CD4-positive, CD25-positive, alpha-beta regulatory T cell (primary cell): ENCODE measurements at regions not wholly inside any gene's neighbourhood (a gene's known extent, or its start where the extent isn't known, plus 50 kb on each side); places are given as distances from the start of the nearest gene placed in this dataset.
"Not testable (repeated sequence)": the region's sequence is repeated elsewhere in the genome, so short reads cannot be mapped to it uniquely, and the experiment has no call there.

Source experiments
- ATAC-seq, 2 donors: fragments of 150-1000 bp; cut with Tn5 transposase; one replicate each; pipeline ENCODE4 v1.10.0; 2021; ENCODE audit warnings: low read depth in 2 of 2, moderate number of reproducible peaks in 2 of 2, moderate library complexity in 1 of 2
- DNase-seq, 3 donors: peaks; one replicate each; pipeline versions ENCODE4 v3.0.0 to v3.0.0-alpha.2; 2012 to 2022; ENCODE audit warnings: mixed read lengths in 1 of 3
- H3K27ac ChIP-seq: one replicate; pipeline ENCODE4 v1.7.0; 2013; ENCODE audit warnings: mild to moderate bottlenecking, low read length; ENCODE audit not compliant: insufficient read depth, poor library complexity, severe bottlenecking
- H3K27me3 ChIP-seq: one replicate; pipeline ENCODE4 v1.7.0; 2013; ENCODE audit warnings: low read length; ENCODE audit not compliant: control insufficient read depth, insufficient read depth
- H3K36me3 ChIP-seq: one replicate; pipeline ENCODE4 v1.7.0; 2013; ENCODE audit warnings: mild to moderate bottlenecking, low read length, moderate library complexity; ENCODE audit not compliant: control insufficient read depth, insufficient read depth
- H3K4me1 ChIP-seq: 2 replicates; pipeline ENCODE4 v1.7.0; 2013; ENCODE audit warnings: mild to moderate bottlenecking, low read length; ENCODE audit not compliant: insufficient read depth, control insufficient read depth, poor library complexity, severe bottlenecking
- H3K4me3 ChIP-seq: one replicate; pipeline ENCODE4 v1.7.0; 2013; ENCODE audit warnings: low read depth, mild to moderate bottlenecking, low read length, moderate library complexity
- H3K9me3 ChIP-seq, 2 experiments: 1 replicate in 1 of 2; 2 replicates in 1 of 2; pipeline ENCODE4 v1.7.0; 2013; ENCODE audit warnings: low read length in 2 of 2, mild to moderate bottlenecking in 1 of 2, moderate library complexity in 1 of 2; ENCODE audit not compliant: control insufficient read depth in 2 of 2
- H3K27ac Mint-ChIP-seq, 3 donors: one replicate each; pipeline ENCODE4 v1.8.0; 2020 to 2022; ENCODE audit warnings: mild to moderate bottlenecking in 3 of 3, mixed read lengths in 3 of 3, moderate library complexity in 2 of 3
- H3K27me3 Mint-ChIP-seq: one replicate; pipeline ENCODE4 v1.8.0; 2022; ENCODE audit warnings: mild to moderate bottlenecking, mixed read lengths
- H3K36me3 Mint-ChIP-seq: one replicate; pipeline ENCODE4 v1.8.0; 2020; ENCODE audit warnings: mixed read lengths
- H3K4me1 Mint-ChIP-seq, 4 donors: one replicate each; pipeline ENCODE4 v1.8.0; 2020 to 2022; ENCODE audit warnings: mixed read lengths in 4 of 4, mild to moderate bottlenecking in 1 of 4
- H3K4me3 Mint-ChIP-seq, 4 donors: one replicate each; pipeline ENCODE4 v1.8.0; 2020 to 2022; ENCODE audit warnings: mild to moderate bottlenecking in 4 of 4, mixed read lengths in 4 of 4, moderate library complexity in 3 of 4
- H3K9me3 Mint-ChIP-seq, 7 donors: one replicate each; pipeline ENCODE4 v1.8.0; 2020 to 2022; ENCODE audit warnings: mixed read lengths in 7 of 7, mild to moderate bottlenecking in 3 of 7, moderate library complexity in 2 of 7

GRCh38 chr20:47915495-47915894 is 130.2 kb upstream of the SULF2 start:
- Histone ChIP-seq H3K27me3 (no peaks in the 10 kb centered on the region), H3K4me3 (no peak overlapping the region), H3K9me3 (peaks cover 8 to 10% of the 10 kb centered on the region in 2 experiments), H3K4me1 (no peaks in the 10 kb centered on the region), H3K27ac (no peak overlapping the region), H3K36me3 (no peaks in the 10 kb centered on the region)
- no peak overlapping the region for H3K4me3 Mint-ChIP-seq
- H3K27ac Mint-ChIP-seq = no peak overlapping the region
- ATAC-seq (no peak), DNase-seq (no peak)
- peaks cover 6% of the 10 kb centered on the region for H3K27me3 Mint-ChIP-seq
- H3K9me3 Mint-ChIP-seq = peaks cover 0 to 19% (median 11%) of the 10 kb centered on the region in 7 donors
- H3K4me1 Mint-ChIP-seq = no peaks in the 10 kb centered on the region
- H3K36me3 Mint-ChIP-seq = no peaks in the 10 kb centered on the region

DNA sequence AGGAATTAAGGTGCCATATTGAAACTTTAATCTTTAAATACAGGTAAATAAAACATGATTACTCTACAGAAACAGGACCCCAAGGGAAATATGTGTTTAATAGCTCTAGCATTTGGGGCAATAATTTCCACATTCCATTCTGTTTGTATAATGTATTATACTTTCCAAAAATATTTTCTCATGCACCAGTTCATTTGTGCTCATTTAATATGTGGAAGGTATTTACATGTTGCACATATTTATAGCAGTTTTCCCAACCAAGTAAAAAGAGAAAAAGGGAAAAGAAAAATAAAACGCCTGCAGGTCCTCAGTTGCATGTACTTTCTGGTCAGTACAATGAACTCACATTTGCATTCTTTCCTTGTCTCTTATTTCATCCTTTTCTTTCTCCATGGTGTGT is 129.5 kb upstream of the SULF2 start:
- Histone ChIP-seq H3K36me3 (no peaks in the 10 kb centered on the region), H3K4me3 (no peak overlapping the region), H3K9me3 (peaks cover 8 to 10% of the 10 kb centered on the region in 2 experiments), H3K4me1 (no peaks in the 10 kb centered on the region), H3K27me3 (no peaks in the 10 kb centered on the region), H3K27ac (no peak overlapping the region)
- H3K4me1 Mint-ChIP-seq = no peaks in the 10 kb centered on the region
- H3K27me3 Mint-ChIP-seq = peaks cover 6% of the 10 kb centered on the region
- H3K27ac Mint-ChIP-seq = no peak overlapping the region
- DNase-seq (no peak), ATAC-seq (no peak)
- H3K9me3 Mint-ChIP-seq = peaks cover 0 to 19% (median 11%) of the 10 kb centered on the region in 7 donors
- no peaks in the 10 kb centered on the region for H3K36me3 Mint-ChIP-seq
- H3K4me3 Mint-ChIP-seq = no peak overlapping the region

GRCh38 chr20:47912786-47913501 is 127.7 kb upstream of the SULF2 start:
- not testable (repeated sequence) for H3K4me3 Mint-ChIP-seq, H3K4me1 Mint-ChIP-seq, H3K4me3 ChIP-seq, H3K27me3 Mint-ChIP-seq, DNase-seq, H3K27me3 ChIP-seq, ATAC-seq, H3K27ac ChIP-seq, H3K36me3 ChIP-seq, H3K9me3 ChIP-seq, H3K27ac Mint-ChIP-seq, H3K36me3 Mint-ChIP-seq, H3K4me1 ChIP-seq
- H3K9me3 Mint-ChIP-seq = peaks cover 0 to 13% (median 9%) of the 10 kb centered on the region in 7 donors

DNA sequence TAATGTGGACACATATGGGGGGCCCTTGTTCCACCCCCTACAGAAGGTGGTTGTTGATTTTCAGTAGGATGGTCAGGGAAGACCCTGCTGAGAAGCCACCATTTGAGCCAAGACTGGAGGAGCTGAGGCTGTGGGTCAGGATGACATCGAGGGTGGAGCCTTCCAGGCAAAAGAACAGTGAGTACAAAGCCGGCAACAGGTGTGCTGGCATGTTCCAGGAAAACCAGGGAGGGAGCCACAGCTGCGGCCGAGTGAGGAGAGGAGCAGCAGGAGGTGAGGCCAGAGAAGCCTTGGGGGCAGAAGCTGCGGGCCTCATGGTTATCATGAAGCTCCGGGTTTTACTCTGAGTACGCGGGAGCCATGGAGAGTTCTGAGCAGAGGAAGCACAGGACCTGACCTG is 126.9 kb upstream of the SULF2 start:
- not testable (repeated sequence) for H3K4me3 Mint-ChIP-seq, DNase-seq, H3K9me3 ChIP-seq, H3K4me1 ChIP-seq, H3K4me1 Mint-ChIP-seq, H3K4me3 ChIP-seq, H3K27ac Mint-ChIP-seq, H3K36me3 Mint-ChIP-seq, H3K36me3 ChIP-seq, H3K27me3 Mint-ChIP-seq, ATAC-seq, H3K27me3 ChIP-seq, H3K27ac ChIP-seq
- peaks cover 0 to 12% (median 5%) of the 10 kb centered on the region in 7 donors for H3K9me3 Mint-ChIP-seq

GRCh38 chr20:47909696-47910369 is 124.6 kb upstream of the SULF2 start:
- not testable (repeated sequence) for H3K27ac ChIP-seq, DNase-seq, ATAC-seq, H3K36me3 Mint-ChIP-seq, H3K9me3 ChIP-seq, H3K27me3 Mint-ChIP-seq, H3K27me3 ChIP-seq, H3K4me1 Mint-ChIP-seq, H3K36me3 ChIP-seq, H3K4me1 ChIP-seq, H3K9me3 Mint-ChIP-seq, H3K27ac Mint-ChIP-seq, H3K4me3 ChIP-seq, H3K4me3 Mint-ChIP-seq

DNA sequence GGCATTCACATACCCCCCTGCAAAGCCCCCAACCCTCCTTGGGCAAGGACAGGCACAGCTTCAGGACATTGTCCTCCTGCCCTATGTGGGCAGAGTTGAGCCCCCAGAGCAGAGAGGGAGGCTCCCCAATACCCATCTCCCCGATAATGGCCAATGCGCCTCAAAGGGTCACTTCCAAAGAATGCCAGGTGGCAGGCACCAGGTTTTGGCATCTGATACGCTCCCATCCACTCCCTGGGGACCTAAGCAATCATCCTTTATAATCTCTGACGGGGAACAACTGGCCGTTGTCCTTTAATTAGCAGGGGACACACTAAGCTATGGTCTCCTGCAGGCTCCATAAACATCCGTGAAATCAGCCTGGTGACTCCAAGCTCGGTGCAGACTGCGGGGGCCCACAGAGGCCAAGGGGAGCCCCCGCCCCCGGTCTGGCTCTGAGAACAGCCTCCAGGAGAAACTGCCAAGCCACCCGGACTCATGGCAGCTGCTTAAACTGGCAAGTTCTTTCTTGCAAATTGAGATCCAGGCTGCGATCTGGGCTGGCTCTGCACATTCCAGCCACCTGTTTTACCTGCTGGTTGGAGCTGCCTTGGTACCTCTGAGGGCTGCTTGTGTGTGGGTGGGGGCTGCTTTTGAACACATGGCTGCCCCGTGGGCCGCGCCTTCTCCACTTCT is 123.2 kb upstream of the SULF2 start:
- not testable (repeated sequence) for H3K27me3 Mint-ChIP-seq, ATAC-seq, H3K4me3 Mint-ChIP-seq, H3K4me3 ChIP-seq, H3K27ac ChIP-seq, H3K36me3 Mint-ChIP-seq, DNase-seq, H3K4me1 ChIP-seq, H3K9me3 Mint-ChIP-seq, H3K27me3 ChIP-seq, H3K4me1 Mint-ChIP-seq, H3K36me3 ChIP-seq, H3K9me3 ChIP-seq, H3K27ac Mint-ChIP-seq

DNA sequence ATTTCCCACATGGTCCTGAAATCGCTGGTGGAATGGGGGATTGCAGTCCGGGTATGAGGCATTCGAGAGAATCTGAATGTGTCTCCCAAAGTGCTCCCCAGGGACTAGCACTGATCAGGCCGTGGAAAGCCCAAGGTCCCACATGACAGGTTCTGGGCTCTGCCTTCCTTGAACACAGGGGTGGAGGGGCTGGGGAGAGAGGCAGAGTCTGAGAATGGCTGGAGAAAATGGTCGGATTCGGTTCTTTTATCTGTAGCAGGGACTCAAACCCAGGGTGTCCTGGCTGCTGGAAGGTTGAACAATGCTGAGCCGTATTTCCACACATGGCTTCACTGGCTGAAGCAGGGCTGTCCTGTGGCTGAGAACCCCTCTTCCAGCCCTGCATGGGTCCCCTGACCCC is 122.7 kb upstream of the SULF2 start:
- H3K4me1 ChIP-seq, H3K4me3 ChIP-seq, H3K27me3 ChIP-seq, H3K27me3 Mint-ChIP-seq, ATAC-seq, DNase-seq, H3K9me3 Mint-ChIP-seq, H3K4me3 Mint-ChIP-seq, H3K4me1 Mint-ChIP-seq, H3K27ac Mint-ChIP-seq, H3K9me3 ChIP-seq, H3K36me3 ChIP-seq, H3K27ac ChIP-seq, H3K36me3 Mint-ChIP-seq: not testable (repeated sequence)
